ENCODE measurements at regions not wholly inside any gene's neighbourhood (a gene's known extent, or its start where the extent isn't known, plus 50 kb on each side); places are given as distances from the start of the nearest gene placed in this dataset.
"Not testable (repeated sequence)": the region's sequence is repeated elsewhere in the genome, so short reads cannot be mapped to it uniquely, and the experiment has no call there.

DNA sequence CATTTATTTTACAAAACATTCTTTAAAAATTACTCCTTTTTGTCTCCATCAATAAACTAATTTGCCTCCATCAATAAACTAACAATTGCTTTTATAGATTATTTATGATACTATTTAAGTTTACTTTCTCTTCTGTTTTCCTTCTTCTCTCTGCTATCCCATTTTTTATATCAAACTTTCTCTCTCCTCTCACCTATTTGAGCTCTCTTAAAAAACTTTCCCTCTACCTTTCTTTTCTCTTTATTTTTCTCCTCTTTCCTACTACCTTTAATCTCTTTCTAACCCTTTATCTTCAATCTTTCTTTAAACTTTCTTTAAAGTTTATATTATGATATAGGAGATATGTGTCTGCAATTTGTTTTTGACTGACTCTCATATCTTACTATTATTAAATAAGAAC lies 566.4 kb downstream of the DACH1 start:
- DNase-seq: no peak

DNA sequence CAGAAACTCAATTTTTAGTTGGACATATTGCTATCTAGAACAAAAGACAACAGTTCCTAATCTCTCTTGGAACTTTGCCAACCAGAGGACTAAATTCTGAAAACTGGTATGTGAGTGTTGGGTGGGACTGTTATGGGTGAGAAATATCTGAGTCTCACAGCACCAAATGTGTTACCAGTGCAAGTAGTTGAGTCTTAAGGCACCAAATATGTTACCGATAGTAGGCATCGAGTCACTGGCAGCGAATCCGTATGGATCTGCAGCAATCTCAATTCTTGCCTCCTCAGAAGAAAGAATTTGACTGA lies 575.2 kb downstream of the DACH1 start:
- DNase-seq: no peak

DNA sequence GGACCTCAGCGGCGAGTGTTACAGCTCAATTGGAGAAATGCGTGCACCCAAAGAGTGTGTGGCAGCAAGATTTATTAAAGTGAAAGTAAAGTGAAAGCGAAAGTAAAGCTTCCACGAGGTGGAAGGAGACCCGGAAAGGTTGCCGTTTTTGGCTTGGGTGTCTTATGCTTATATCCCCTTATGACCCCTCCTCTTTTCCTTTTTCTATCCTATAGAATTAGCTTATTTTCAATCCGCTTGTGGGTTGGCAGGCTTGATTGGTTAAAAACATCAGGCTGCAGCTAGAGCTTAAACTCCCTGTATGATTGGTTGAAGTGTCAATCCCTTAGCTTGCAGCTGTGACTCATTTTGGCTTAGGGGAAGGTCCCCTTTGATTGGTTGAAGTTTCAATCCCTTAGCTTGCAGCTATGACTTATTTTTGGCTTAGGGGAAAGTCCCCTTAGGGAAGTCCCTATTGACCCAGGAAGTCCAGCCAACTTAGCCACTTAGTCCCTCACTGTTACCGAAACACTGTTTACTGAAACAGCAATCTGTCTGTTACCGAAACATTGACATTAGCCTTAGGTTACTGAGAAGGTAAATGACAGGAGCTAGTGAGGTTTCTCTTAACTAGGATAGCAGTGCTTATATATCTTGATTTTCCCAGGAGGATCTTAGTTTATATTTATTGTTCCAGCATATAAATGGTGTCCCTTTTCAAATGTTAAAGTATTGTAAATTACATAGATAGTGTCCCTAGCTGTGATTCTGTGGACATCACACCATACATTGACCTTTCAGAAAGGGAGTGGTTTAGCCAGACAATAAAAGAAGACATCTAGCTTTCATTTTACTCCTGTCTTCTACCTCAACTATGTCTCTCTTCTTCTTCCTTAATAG lies 575.8 kb downstream of the DACH1 start:
- peak; percentile 47 for DNase-seq

DNA sequence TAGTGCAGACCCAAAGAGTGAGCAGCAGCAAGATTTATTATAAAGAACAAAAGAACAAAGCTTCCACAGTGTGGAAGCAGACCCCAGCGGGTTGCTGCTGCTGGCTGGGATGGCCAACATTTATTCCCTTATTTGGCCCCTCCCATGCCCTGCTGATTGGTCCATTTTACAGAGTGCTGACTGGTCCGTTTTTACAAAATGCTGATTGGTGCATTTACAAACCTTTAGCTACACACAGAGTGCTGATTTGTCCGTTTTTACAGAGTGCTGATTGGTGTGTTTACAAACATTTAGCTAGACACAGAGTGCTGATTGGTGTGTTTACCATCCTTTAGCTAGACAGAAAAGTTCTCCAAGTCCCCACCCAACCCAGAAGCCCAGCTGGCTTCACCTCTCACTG lies 577.0 kb downstream of the DACH1 start:
- not testable (repeated sequence) for DNase-seq

DNA sequence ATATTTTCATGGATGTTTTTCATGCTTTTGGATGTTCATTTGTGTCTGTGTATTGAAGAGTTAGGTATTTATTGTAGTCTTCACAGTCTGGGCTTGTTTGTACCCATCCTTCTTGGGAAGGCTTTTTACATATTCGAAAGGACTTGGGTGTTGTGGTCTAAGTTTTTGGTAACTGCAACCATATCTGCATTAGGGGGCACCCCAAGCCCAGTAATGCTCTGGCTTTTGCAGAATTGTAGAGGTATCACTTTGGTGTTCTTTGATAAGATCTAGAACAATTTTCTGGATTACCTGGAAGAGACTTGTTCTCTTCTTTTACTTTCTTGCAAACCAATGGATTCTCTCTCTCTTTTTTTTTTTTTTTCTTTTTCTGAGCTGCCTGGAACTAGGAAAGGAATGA lies 581.3 kb downstream of the DACH1 start:
- no peak for DNase-seq

DNA sequence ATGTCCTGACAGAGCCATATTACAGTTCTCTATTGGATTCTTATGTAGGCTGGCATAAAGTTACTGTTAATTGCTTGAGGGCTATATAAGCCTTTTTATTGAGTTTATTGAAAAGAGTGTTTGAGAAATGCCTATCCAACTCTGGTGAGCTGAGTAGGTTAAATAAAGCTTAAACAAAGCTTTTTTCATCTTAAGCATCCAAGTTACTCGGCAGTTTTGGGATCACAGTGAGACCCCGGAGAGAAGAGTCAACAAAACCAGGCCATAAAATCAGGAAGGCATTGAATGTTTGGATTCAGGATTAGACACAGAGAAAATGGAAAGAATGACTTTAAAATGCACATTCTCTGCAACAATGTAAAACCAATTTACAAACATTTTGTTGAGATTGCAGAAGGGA lies 588.5 kb downstream of the DACH1 start:
- peak; percentile 53 for DNase-seq

DNA sequence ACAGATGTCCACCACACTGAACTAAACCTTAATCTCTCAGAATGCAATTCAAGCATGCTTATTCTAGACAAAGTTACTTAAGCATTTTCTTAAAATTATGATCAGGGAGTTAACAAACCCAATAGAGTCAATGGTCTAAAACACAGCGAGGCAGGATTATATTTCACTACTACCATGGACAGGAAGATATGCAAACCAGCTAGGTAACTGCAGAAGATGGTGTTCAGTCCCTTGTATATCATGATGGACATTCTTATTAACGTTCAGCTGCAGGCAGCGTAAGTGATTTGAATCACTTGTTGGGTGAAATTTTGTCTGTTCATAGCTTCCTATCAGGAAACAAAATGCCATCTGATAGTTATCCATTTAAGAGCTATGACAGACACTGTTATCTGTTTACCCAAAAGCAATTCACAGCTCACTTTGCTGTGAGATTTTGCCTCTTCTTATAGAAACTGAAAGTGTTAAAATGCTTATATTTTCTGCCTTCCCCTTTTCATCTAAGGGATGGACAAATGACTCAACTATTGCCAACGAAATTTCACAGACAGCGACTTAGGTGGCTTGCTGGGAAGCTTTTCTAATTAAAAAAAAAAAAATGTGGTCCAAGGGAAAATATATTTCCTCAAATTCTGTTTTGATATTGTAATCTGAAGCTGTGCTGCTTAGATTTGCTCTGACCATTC lies 591.9 kb downstream of the DACH1 start:
- no peak for DNase-seq

DNA sequence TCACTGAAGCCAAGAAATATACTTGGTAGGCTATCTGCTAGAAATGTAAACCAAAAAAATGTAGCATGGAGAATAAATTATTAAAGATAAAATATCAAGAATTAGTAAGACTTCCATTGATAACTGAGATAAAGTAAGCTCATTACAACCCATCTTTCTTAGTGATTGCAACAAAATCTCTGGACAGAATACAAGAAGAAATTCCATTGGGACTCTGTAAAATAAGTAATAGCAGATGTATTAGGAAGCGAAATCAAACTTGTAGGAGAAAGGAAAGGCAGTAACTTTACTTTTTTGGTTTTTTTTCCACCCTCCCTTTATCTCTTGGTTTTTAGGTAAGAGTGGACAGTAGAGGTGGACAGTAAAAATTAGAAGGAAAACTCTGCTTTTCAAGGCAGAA lies 605.7 kb downstream of the DACH1 start:
- DNase-seq: no peak

DNA sequence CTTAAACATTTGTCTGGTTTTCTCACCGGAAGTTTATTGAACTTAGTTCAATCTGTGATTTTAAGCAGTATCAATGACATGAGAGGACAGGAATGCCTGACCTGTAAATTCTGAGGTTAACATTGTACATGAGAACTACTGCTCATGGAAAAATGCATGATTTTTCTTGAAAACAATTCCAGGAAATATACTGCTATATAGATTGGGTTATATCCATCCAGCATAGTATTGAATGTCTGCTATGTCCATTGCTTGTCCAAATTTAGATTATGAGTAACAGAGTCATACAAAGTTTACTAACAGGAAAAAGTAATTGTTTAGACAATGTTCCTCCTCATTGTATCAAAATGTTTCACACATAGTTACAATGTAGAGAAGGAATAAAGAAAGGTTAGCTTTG lies 606.8 kb downstream of the DACH1 start:
- no peak for DNase-seq

DNA sequence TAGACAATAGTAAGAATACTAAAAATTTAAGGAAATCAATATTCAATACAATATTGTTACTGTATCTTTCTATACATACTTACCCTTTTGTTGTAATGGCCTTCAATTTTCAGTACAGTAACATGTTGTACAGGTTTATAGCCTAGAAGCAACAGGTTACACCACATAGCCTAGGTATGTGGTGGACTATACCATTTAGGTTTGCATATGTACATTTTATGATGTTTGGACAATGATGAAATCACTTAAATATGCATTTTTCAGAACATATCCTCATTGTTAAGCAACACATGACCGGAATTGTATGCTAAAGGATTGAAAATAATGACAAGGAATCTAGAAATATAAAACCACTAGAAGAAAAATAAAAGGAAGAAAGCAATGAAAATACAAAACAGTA lies 611.4 kb downstream of the DACH1 start:
- DNase-seq: no peak

DNA sequence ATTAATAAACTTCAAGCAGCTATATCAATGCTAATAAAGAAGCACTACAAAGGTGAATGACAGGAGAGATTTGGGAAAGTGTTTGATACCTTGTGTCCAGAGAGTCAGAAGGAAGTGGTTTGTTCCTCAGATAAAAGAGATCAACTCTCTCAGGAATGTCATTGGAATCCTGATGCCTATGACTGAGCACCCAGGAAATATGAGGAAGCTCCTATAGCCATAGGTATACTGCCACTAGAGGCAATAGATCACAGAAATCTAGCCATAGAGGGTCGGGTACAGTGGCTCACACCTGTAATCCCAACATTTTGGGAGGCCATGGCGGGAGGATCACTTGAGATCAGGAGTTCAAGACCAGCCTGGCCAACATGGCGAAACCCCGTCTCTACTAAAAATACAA lies 612.6 kb downstream of the DACH1 start:
- no peak for DNase-seq

DNA sequence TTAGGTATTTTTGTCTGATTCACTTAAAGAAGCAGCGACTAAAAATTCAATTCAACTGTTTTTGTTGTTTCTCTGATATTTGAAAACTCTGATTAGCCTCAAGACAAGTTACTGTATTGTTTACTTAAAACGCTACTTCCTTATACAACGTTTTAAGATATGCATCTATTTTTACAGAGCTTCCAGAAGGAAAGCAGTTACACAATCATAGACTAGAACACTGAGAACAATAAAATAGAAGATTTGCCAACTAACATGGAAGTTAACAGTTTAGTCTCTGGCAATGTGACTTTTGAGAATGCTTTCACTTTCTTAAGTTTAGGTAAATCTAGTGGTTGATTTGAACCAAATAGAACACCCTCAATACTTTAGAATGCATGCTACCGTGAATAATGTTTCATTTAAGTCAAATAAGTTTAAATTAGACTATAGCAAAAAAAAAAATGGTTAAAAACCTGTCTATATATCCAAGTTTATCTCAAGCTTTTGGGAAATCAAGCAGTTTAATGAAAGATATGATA lies 614.8 kb downstream of the DACH1 start:
- no peak for DNase-seq

DNA sequence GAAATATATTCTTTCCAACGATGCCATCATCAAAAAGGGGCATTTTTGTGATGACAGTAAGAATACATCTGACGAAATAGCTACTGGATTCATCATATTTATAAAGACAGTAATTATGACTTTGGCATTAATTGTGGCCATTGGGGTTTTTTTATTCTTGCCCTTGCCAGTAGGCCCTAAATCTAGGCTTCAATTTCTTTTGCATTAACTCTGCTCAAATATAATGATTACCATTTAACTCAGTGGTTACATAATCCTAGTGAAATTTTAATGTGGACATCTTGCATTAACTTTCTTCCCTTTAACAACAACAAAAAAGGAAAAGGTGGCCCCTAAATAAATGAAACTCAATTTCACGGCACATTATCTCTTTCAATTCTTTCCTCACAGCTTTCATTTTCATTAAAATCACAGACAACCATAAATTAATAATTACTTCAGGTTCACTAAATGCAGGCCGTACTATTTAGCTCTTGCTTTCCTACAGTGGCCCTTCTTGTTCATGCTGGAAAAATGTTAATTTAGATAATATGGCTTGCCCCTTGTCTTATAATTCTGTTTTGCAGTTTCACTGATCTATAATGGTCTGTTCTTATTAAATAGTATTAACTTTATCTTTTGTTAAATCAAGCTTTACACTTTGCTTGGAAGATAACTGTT lies 615.6 kb downstream of the DACH1 start:
- DNase-seq: no peak

DNA sequence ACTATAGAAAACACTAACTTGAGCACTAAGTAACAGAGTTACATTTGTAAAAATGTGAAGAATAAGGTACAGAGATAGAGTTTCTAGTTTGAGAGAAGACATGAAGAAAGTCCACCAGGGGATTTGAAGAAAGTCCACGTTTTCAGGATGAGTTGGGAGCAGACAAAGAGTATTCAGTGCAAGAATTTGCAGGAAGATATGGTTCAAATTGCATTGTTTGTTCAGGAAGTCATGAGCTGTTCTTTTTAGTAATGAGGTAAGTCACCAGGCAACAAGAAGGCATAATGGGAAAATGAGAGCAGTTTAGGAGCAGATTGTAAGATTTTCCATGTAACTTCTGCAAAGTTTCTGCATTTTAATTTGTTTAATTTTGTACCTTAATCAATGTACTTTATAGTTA lies 618.0 kb downstream of the DACH1 start:
- DNase-seq: no peak

DNA sequence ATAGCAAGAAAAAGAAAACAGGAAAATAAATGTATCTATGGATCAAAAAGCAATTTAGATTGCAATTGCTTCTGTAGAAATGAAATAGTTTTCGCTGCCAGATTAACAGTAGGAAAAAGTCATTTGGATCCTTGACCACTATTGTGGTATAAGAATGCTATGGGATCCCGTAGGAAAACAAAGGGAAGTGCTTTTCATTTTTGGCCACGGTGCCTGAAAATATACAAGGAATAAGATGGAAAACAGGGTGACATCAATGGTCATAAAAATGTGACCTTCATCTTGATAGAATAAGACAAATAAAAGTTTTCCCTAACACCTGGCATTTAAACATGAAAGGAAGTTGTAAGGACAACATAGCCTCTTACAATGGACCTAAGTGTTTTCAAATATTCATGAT lies 622.8 kb downstream of the DACH1 start:
- no peak for DNase-seq

DNA sequence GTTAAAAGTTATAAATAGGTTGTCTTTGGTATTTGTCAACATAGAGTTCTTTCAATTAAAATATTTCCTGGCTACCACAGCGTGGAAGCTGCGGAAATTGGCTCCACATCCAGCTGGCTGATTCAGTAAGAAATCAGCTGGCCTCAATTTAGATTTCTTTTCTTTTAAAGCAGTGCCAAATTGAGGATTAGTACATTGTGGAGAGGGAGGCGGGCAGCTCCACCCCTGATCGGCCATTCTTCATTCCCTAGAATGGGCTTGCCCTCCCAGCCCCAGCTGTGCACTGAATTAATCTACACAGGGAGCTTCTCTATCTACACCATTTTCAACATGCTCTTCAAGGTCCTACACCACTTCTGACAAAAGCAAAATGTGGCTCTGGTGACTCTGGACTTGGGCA lies 624.8 kb downstream of the DACH1 start:
- DNase-seq: peak; percentile 46

DNA sequence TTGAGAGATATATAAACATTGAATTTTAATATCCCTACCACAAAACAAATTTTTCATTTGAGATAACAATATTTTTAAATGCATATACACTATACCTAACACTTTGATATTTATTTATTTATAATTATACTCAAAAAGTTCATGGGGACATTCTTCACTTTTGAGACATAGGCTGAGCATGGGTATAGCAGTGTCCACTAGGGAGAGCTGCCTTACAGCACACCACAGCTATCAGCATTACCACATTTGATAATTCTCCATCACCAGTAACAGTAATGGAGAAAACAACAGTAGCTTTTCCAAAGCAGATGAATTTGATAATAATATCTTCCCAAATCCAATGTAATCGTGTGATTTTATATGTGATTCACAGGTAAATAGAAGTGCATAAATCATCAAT lies 626.1 kb downstream of the DACH1 start:
- peak; percentile 34 for DNase-seq

DNA sequence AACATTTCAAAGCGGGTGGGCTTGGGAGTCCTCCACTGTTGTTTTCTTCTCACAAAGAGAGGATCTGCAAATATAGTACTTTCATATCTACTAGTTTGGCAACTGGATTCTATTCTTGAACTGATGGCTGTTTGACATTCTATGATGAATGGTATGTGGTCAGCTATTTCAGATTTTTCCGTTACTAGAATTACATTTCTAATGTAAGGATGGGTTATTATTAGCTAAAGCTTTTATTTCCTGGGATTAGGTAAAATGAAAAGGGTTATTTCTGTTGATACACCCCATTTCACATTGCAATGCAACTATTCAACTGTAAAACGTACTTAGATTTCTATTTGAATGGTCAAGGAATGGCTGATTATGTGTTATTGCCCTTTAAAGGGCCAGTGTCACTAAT lies 629.7 kb downstream of the DACH1 start:
- no peak for DNase-seq

DNA sequence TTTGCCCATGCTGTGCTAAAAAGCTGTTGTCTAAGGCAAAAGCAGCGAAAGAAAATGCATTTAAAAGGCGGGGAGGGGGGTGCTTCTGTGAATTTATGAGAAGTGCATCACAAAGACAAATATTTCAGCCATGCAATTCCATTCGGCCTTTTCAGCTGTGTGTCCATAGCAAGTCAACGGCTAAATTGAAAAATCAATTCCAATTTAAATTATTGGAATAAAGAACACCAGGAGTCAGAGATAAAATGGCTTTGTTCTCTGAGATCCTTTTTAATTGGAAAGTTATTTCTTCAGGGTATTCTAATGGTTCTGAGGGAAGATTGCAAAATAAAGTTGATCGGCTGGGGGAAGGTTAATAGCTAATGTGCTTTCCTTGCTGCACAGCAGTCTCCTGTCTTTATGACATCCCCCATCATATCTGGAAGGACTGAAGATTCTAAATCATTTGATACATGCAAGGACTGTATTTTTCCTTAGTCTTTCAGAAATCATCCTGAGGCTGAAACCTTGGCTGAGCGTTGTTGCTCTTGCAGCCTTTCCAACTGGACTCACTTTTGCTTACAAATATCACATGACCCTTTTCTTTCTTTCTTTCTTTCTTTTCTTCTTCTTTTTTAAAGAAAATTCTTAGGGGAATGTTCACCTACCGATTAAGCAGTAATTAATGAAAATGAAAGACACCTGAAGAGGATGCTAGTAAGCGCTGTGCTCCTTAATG lies 647.1 kb downstream of the DACH1 start:
- peak; percentile 98 for DNase-seq

DNA sequence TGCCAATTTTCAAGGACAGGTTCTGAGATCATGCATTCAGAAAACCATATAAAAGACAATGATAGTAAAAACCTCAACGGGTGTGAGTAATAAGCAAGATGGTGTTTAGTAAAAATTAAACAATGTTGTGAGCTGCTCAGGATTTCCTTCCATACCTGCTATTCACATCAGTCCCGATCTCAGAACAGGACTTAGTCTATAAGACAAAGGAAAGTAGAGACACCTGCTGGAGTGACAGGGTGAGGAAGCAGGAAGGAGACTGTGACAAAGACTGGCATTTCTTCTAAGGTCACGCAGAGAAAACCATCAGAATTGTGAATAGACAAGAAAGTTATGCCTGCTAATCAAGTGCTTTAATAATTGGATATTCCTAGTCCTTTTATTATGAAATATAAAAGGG lies 648.0 kb downstream of the DACH1 start:
- peak; percentile 86 for DNase-seq

DNA sequence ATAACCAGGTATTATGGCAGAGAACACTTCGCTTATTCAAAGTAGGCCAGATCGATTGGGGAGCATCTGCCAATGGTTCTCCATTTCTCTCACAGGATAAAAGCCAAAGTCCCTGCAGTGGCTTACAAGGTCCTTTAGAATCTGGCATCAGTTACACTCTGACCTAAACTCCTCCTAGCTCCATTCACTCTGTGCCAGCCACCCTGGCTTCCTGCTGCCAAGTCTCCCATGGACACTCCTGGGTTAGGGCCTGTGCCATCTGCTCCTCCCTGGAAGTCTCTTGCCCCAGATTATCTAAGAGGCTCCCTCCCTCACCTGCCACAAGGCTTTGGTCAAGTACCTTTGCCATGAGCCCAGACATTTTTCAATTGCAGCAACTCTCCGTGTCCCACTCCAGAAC lies 649.2 kb downstream of the DACH1 start:
- no peak for DNase-seq

DNA sequence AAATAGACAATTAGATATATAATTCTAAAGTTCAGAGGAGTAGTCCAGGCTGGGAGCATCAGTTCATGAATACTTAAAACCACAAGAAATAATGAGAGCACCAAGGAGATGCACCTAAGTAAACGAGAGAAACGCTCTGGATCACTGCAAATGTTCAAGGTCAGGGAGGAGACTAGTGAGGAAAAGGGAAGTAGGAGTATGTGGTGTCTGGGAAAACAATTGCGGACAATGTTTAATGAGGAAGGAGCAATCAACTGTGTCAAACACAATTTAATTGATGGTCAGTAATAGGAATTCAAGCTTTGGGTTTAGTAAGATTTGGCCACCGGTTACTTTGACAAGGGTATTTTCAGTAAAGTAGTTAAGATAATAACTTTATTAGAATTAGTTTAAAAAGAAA lies 652.2 kb downstream of the DACH1 start:
- DNase-seq: no peak

DNA sequence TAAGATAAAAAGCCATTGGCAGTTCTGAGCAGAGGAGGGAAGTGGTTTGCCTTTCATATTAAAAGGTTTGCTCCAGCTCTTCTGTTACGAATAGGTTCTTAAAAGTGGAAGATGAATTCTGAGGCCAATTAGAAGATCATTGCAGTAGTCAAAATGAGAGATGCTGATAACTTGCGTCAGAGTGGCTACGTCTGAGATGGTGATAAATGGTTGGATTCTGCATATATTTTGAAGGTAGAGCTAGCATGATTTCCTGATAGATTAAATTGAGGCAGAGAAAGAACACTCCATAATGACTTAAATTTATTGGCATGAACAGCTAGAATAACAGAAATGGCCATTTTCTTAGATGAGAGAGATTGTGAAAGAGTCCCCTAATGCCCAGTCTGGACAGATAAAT lies 652.6 kb downstream of the DACH1 start:
- DNase-seq: no peak

Measured in NCI-H146 (cell line).